Superior temporal gyrus (tissue), 1 donor: ENCODE measurements at regions not wholly inside any gene's neighbourhood (a gene's known extent, or its start where the extent isn't known, plus 50 kb on each side); places are given as distances from the start of the nearest gene placed in this dataset.

Experiments
- DNase-seq: peaks from one replicate; pipeline ENCODE4 v3.0.0-alpha.2; 2016; ENCODE audit errors: extremely low spot score

GRCh38 chr13:64801768-64802167 lies 2428.4 kb downstream of the PCDH9 start:
- DNase-seq: no peak

- DNase-seq: no peak
Observed at GRCh38 chr13:64798422-64798821, 2431.7 kb downstream of the PCDH9 start.

DNA sequence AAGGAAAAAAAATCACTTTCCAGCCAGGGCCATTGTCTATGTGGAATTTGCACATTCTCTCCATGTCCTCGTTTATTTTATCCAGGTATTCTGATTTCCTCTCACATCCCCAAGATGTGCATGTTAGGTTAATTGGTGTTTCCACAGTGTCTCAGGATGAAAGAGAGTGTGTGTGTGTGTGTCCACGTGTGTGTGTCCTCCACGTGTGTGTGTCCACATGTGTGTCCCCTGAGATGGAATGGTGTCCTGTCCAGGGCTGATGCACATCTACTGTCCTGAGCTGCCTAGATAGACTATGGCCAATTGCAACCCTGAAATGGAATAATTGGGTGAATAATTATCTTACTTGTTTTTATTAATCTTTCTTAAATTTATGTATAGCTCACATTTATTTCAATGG lies 2436.5 kb downstream of the PCDH9 start:
- no peak for DNase-seq

GRCh38 chr13:64793131-64793530 lies 2437.0 kb downstream of the PCDH9 start:
- no peak for DNase-seq

DNA sequence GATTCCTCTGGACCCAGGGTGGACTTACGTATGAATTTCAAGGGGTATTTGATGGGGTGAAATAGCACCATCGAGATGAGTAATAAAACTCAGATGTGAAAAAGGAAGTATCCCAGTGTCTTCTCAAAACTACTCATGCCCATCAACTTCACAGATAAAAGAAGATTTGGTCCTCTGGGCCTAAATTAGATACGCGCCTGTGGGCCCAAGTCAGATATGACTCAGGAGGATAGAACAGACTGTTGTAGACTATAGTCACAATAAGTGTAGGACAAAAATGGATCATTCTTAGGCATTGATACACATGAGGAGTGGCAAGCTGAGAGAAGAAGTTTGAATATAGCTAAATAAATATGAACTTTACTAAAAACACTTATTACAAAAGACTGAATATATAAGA lies 2438.8 kb downstream of the PCDH9 start:
- no peak for DNase-seq

GRCh38 chr13:64782466-64782865 lies 2447.7 kb downstream of the PCDH9 start:
- no peak for DNase-seq

DNA sequence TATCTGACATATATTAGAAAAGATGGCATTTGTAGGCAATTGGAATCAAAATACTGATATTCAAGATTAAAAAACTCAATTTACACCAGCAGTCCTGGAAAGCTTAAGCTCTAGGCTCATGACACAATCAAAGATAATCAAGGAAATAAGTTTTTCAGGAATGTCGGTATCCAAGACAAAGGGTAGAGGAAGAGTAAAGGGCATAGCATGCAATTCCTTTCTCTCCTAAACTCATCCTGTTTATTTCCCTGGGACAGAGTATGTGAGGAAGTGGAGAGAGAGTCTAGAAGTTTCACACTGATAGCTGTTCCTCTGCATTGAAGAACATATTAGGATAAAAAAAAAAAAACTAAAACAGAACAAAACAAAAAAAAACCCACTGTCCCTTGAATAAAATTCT lies 2452.1 kb downstream of the PCDH9 start:
- DNase-seq: no peak

DNA sequence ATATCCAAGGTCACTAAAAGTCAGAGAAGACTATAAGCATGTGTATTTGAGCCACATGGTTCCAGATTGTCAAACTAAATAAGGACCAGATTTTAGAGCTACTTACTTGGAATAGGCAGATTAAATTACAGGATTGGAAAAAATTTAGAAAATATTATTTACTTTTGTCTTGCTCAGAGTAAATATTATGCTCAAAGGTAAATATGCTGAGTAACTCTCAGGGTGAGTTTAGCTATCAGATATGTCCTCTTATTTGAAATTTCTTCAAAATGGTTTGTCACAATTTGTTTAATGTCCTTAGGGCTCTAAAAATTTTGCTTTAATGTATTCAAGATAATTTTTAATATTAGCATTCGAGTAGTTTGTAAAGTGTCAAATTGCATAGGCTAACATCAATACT lies 2455.2 kb downstream of the PCDH9 start:
- no peak for DNase-seq

- no peak for DNase-seq
Observed at GRCh38 chr13:64770743-64771142, 2459.4 kb downstream of the PCDH9 start.

DNA sequence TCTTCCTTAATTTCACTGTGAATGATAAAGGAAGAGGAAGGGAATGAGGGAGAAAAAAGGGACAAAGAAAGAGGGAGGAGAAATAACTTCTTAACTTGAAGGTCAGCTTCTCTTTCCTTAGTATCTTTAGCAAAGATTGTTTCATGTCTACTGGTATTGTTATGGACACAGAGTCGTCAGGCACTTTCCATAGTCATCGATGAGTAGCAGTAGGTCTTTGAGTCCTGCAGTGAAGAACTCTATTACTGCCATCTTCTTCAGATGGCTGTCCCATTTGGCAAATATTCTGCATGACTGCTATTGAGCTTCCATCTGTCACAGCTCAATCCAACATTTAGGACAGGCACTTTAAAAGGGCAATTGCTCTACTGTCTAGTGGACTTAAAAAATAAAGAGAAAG lies 2463.1 kb downstream of the PCDH9 start:
- DNase-seq: no peak

DNA sequence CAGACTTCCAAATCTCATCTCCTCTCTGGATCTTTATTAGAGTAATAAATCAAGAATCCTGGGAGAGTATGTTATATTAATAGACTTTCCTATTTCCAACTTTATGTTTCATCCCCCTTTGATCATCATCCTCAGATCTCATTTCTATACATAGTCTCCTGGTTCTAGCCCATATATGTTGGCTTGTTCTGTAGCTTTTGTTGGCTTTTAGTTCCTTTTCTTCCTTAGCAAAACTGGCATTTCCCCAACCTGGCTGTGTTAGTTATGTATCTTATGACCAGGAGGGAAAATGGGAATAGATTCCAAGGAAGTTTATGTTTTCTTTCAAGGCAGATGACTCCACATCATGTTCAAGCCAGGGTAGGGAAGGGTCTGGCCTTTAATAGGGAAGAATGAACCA lies 2464.5 kb downstream of the PCDH9 start:
- no peak for DNase-seq

- no peak for DNase-seq
Observed at GRCh38 chr13:64758521-64759244, 2471.5 kb downstream of the PCDH9 start.

GRCh38 chr13:64756621-64757020 lies 2473.5 kb downstream of the PCDH9 start:
- DNase-seq: no peak

DNA sequence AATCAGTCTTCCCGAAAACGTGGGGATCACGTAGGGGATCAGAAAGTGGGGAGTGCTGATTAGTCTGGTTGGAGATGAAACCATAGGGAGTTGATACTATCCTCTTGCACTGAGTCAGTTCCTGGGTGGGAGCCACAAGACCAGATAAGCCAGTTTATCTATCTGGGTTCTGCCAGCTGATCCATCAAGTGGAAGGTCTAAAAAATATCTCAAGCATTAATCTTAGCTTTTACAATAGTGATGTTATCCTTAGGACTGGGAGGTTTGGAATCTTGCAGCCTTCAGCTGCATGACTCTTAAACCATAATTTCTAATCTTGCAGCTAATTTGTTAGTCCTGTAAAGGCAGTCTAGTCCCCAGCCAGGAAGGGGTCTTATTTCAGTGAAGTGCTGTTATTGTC lies 2474.2 kb downstream of the PCDH9 start:
- no peak for DNase-seq

DNA sequence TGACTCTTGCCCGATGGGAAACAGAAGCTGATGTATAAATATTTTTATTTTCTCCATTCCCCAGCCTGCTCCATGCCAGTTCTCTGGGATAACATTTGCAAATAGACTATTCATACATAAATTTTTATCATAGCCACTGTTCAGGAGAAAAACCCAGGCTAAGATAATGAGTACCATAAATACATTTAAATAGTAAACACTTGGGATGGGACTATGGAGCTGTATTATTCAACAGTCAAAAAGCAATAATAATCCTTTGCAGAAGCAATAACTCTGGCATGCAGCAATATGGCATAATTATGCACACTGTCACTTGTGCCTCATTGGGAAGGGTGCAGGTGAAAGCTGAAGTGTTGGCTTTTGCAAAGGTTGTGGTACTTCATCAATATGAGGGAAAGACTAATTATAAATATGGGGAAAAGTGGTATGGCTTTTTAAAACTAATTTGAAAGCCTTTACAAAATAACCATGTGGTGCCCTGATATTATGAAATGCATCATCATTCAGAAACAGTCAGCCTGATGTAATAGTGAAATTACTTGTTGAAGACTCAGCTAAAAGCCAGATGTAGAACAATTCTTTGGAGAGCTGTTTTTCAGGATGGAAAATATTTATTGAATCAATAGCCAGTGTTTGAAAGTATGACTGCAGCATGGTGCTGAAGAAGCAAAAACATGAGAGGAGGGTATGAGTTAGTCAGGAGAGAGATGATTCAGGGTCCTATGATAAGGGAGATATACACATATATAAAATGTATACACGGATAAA lies 2476.7 kb downstream of the PCDH9 start:
- DNase-seq: no peak

DNA sequence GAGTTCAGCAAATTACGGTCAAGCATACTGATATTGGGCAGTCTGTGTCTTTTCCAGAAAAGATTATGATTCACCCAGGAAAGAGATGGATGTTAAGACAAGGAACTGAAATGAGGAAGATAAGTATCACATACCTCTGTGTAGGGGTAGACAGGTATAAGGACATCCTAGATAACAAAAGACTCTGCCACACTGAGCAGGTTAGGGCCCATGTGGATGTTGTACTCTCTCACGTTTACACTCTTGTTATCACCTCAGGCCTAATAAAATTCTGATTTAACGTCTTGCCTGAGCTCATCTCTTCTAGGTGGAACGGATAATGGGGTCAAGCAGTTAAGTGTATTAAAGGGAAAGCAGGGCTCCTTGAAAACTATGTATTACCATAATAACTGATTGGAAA lies 2480.8 kb downstream of the PCDH9 start:
- no peak for DNase-seq

DNA sequence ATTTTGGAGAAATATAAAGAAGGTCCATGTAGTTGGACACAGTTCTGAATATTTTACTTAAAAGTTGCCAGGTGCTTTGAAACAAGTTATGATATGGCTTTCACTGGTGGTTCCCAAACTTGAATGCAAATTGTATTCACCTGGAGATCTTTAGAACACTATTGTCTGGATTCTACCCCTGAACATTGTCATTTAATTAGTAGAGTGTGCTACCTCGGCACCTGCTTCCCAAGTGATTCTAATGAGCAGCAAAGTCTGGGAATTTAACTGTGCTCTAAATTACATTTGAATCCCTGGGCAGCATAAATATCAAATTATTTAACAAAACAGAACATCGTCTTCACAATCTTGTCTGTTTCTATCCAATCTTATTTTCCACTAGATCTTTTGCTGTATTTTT lies 2483.3 kb downstream of the PCDH9 start:
- DNase-seq: no peak

DNA sequence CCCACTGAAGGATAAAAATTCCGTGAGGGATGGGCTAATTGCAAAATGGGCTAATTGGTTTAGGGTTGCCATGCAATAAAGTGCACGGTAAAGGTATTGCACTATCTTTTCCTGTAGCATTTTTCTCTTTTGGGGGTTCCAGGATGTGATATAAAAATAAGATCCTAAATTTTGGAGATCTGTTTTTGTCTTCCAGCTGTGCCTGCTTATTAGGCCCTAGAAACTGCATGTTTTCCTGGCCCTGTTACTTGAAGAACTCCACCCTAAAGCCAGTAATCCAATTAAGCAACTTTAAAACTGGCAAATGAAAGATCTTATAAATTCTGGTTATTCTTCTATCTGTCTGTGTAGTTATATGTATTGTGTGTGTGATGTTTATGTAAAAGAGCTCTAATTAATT lies 2489.6 kb downstream of the PCDH9 start:
- DNase-seq: no peak

- no peak for DNase-seq
Observed at GRCh38 chr13:64725492-64725891, 2504.6 kb downstream of the PCDH9 start.

- no peak for DNase-seq
Observed at GRCh38 chr13:64723724-64724123, 2506.4 kb downstream of the PCDH9 start.

DNA sequence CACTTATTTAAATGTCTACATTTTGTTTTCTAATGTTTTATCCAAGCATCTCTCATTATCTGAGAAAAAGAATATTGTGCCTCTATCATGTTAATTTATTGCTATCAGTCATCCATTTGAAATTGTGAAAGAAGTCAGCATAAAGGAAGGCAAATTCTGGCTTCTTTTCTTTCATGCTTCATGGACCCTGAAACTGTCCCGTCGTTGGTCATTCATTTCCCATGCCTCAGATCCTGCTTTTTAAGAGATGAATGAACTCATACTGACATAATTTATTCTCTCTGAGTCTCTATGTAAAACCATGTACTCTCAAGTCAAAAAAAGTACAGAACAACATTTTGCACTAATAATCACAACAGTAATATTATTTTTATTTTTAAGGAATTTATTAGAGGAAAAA lies 2512.0 kb downstream of the PCDH9 start:
- DNase-seq: no peak

- no peak for DNase-seq
Observed at GRCh38 chr13:64716936-64717335, 2513.2 kb downstream of the PCDH9 start.

- no peak for DNase-seq
Observed at GRCh38 chr13:64709079-64709478, 2521.1 kb downstream of the PCDH9 start.
